Sigmoid colon (tissue), 4 donors: ENCODE measurements at regions not wholly inside any gene's neighbourhood (a gene's known extent, or its start where the extent isn't known, plus 50 kb on each side); places are given as distances from the start of the nearest gene placed in this dataset.

Source experiments
- EP300 ChIP-seq, 4 donors: sonication (generic); formaldehyde crosslinking; IDR thresholded peaks; one replicate each; pipeline ENCODE4 v1.6.1; 2017; ENCODE audit warnings: antibody characterized with exemption in 4 of 4
- POLR2A ChIP-seq, 2 donors: fragments of 450-650 bp; IDR thresholded peaks; one replicate each; pipeline ENCODE4 v1.6.1; 2016; ENCODE audit warnings: antibody characterized with exemption in 2 of 2, mild to moderate bottlenecking in 2 of 2, moderate library complexity in 2 of 2
- TF ChIP-seq, protein P1 (sequence below), 4 experiments: fragments of 450-650 bp in 3 of 4; fragments of 200-600 bp in 1 of 4; IDR thresholded peaks; one replicate each; pipeline ENCODE4 v1.5.1; 2016 to 2019; ENCODE audit warnings: antibody characterized with exemption in 4 of 4, mild to moderate bottlenecking in 3 of 4, moderate library complexity in 2 of 4

DNA sequence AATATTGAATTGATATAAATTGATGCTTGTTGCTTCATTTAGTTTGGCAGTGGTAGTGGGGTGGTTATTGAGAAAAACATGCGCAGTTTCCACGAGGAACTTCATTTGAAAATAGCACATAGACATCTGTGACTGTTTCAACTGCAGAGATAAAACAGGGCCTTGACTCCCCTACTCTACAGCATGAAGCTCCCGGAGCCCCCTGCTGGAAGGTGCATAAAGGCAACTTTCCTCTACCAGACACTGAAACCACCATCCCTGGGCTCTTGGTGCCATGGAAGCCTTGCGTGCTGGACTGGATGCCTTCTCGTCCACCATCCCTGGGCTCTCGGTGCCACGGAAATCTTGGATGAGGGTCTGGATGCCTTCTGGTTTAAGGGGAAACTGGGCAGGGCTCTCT is 195.9 kb downstream of the CSNK2A3 start:
- TF ChIP-seq, protein P1, sequence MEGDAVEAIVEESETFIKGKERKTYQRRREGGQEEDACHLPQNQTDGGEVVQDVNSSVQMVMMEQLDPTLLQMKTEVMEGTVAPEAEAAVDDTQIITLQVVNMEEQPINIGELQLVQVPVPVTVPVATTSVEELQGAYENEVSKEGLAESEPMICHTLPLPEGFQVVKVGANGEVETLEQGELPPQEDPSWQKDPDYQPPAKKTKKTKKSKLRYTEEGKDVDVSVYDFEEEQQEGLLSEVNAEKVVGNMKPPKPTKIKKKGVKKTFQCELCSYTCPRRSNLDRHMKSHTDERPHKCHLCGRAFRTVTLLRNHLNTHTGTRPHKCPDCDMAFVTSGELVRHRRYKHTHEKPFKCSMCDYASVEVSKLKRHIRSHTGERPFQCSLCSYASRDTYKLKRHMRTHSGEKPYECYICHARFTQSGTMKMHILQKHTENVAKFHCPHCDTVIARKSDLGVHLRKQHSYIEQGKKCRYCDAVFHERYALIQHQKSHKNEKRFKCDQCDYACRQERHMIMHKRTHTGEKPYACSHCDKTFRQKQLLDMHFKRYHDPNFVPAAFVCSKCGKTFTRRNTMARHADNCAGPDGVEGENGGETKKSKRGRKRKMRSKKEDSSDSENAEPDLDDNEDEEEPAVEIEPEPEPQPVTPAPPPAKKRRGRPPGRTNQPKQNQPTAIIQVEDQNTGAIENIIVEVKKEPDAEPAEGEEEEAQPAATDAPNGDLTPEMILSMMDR (IDR thresholded peaks at IDR 0.05) = peak in 3 of 4 experiments; percentile 32 to 52 (median 39)
- TF ChIP-seq POLR2A (IDR thresholded peaks at IDR 0.05) = no peak
- no peak for TF ChIP-seq EP300 (IDR thresholded peaks at IDR 0.05)
